PC-3 (cell line): ENCODE measurements at regions not wholly inside any gene's neighbourhood (a gene's known extent, or its start where the extent isn't known, plus 50 kb on each side); places are given as distances from the start of the nearest gene placed in this dataset.

Experiments used
- ATAC-seq: fragments of 200-7000 bp; cut with Tn5 transposase; 2 replicates; pipeline ENCODE4 v1.9.1; 2020; ENCODE audit warnings: mild to moderate bottlenecking, moderate library complexity
- BruUV-seq: library from RNA; stranded (reverse); fragments of 400-500 nt; replicated peaks from 2 replicates; lab custom pipeline; 2021; lab: Mats Ljungman, UMichigan
- CTCF ChIA-PET: fragments of 300-600 bp; sonication (Branson Sonifier 250); formaldehyde crosslinking; loops from one replicate; lab custom pipeline; 2022; ENCODE audit warnings: antibody characterized with exemption; lab: Charles Lee
- POLR2A ChIA-PET: fragments of 300-600 bp; sonication (Branson Sonifier 250); formaldehyde crosslinking; loops from one replicate; lab custom pipeline; 2022; ENCODE audit warnings: antibody characterized with exemption; ENCODE audit not compliant: unreplicated experiment; lab: Charles Lee
- DNase-seq: peaks from one replicate; pipeline ENCODE4 v3.0.0-alpha.2; 2015
- H2AFZ ChIP-seq: fragments of 300-600 bp; sonication (generic); 2 replicates; pipeline ENCODE4 v1.6.0; 2016; ENCODE audit warnings: antibody characterized with exemption, low read length
- H3F3A ChIP-seq: fragments of 300-600 bp; sonication (generic); one replicate; pipeline ENCODE4 v1.6.0; 2017; ENCODE audit warnings: antibody characterized with exemption, low read length, control low read depth, mild to moderate bottlenecking; ENCODE audit not compliant: unreplicated experiment
- H3K27ac ChIP-seq: fragments of 300-600 bp; sonication (generic); 2 replicates; pipeline ENCODE4 v1.5.1; 2016; ENCODE audit warnings: mild to moderate bottlenecking, low read length
- H3K27me3 ChIP-seq: fragments of 300-600 bp; sonication (generic); 2 replicates; pipeline ENCODE4 v1.6.1; 2016; ENCODE audit warnings: low read length, mixed read lengths
- H3K36me3 ChIP-seq: fragments of 300-600 bp; sonication (generic); 2 replicates; pipeline ENCODE4 v1.6.1; 2016; ENCODE audit warnings: low read depth, mixed run types, low read length, mixed read lengths
- H3K4me1 ChIP-seq: fragments of 300-600 bp; sonication (generic); 2 replicates; pipeline ENCODE4 v1.5.1; 2016; ENCODE audit warnings: low read length; ENCODE audit not compliant: insufficient read depth
- H3K4me2 ChIP-seq: fragments of 300-600 bp; sonication (generic); 2 replicates; pipeline ENCODE4 v1.6.0; 2016; ENCODE audit warnings: low read length
- H3K4me3 ChIP-seq: fragments of 300-600 bp; sonication (generic); 2 replicates; pipeline ENCODE4 v1.5.1; 2016; ENCODE audit warnings: mild to moderate bottlenecking, low read length, mixed read lengths
- H3K79me2 ChIP-seq: fragments of 300-600 bp; sonication (generic); 2 replicates; pipeline ENCODE4 v1.6.1; 2017; ENCODE audit warnings: low read length, mixed read lengths
- H3K9ac ChIP-seq: fragments of 300-600 bp; sonication (generic); 2 replicates; pipeline ENCODE4 v1.6.0; 2016; ENCODE audit warnings: mild to moderate bottlenecking, low read length
- H3K9me2 ChIP-seq: fragments of 300-600 bp; sonication (generic); replicated peaks from 2 replicates; pipeline ENCODE4 v1.6.1; 2016; ENCODE audit warnings: mixed run types, low read length, mixed read lengths
- H3K9me3 ChIP-seq: fragments of 300-600 bp; sonication (generic); 2 replicates; pipeline ENCODE4 v1.6.1; 2016; ENCODE audit warnings: low read length, mixed read lengths
- H4K20me1 ChIP-seq: fragments of 300-600 bp; sonication (generic); 2 replicates; pipeline ENCODE4 v1.6.1; 2016; ENCODE audit warnings: low read length, mixed read lengths
- CTCF ChIP-seq: fragments of 300-600 bp; sonication (generic); conservative IDR thresholded peaks from 2 replicates; pipeline ENCODE4 v1.5.1; 2017; ENCODE audit warnings: antibody characterized with exemption, low read depth, mild to moderate bottlenecking, low read length
- EZH2 ChIP-seq: fragments of 300-600 bp; sonication (generic); IDR thresholded peaks from one replicate; pipeline ENCODE4 v1.6.1; 2017; ENCODE audit warnings: antibody characterized with exemption, mild to moderate bottlenecking, low read length; ENCODE audit not compliant: unreplicated experiment
- EZH2phosphoT487 ChIP-seq: fragments of 300-600 bp; sonication (generic); IDR thresholded peaks from 2 replicates; pipeline ENCODE4 v1.6.1; 2018; ENCODE audit warnings: mild to moderate bottlenecking, antibody characterized with exemption, low read length, borderline replicate concordance
- intact Hi-C: fragments of 100-400 bp; cut with micrococcal nuclease; formaldehyde crosslinking; loops from 2 replicates; pipeline ENCODE4 v1.9.0; 2023

- no peaks in the 10 kb centered on the region for H3K27me3 ChIP-seq
- H3K79me2 ChIP-seq, result no peaks in the 10 kb centered on the region
- no peaks in the 10 kb centered on the region for H3K9me3 ChIP-seq
- CTCF ChIA-PET, result no interaction called here
- POLR2A ChIA-PET, result no interaction called here
- ATAC-seq (no peak), DNase-seq (no peak)
- H3F3A ChIP-seq, result no peaks in the 10 kb centered on the region
- H3K9me2 ChIP-seq, result no peaks in the 10 kb centered on the region
- TF ChIP-seq EZH2phosphoT487 (no peak), CTCF (no peak), EZH2 (no peak)
- H3K4me3 ChIP-seq, result no peak overlapping the region
- no peaks in the 10 kb centered on the region for H3K4me1 ChIP-seq
- no peaks in the 10 kb centered on the region for H4K20me1 ChIP-seq
- no TSS peak for BruUV-seq
- intact Hi-C loops, result no loop called here
- no peak overlapping the region for H2AFZ ChIP-seq
- H3K36me3 ChIP-seq, result no peaks in the 10 kb centered on the region
- H3K9ac ChIP-seq, result no peak overlapping the region
- no peak overlapping the region for H3K27ac ChIP-seq
- no peak overlapping the region for H3K4me2 ChIP-seq
These were observed 718.6 kb downstream of the AMY1C start for GRCh38 chr1:104468282-104468681.

DNA sequence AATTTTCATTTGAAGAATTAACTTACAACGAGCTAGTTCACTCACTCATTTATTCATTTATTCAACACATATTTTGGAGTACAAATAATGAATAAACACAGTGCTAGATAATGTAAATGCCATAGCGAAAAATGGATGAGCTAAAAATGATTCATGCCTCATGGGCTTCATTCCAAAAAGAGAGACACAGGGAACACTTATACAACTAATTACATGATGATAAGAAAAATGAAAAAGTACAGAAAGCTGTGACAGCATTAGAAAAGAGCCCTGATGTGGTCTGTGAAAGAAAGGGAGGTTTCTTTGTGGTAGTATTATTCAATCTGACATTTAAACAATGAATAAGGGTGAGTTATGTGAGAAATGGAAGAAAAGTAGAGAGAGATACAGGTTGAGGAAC, 726.4 kb downstream of the AMY1C start:
- H3K9ac ChIP-seq, result no peak overlapping the region
- peaks cover 14% of the 10 kb centered on the region for H3K27me3 ChIP-seq
- H2AFZ ChIP-seq, result no peak overlapping the region
- intact Hi-C loops, result no loop called here
- H3F3A ChIP-seq, result no peaks in the 10 kb centered on the region
- H4K20me1 ChIP-seq, result no peaks in the 10 kb centered on the region
- CTCF ChIA-PET, result no interaction called here
- H3K4me3 ChIP-seq, result no peak overlapping the region
- H3K79me2 ChIP-seq, result no peaks in the 10 kb centered on the region
- H3K9me2 ChIP-seq, result no peaks in the 10 kb centered on the region
- POLR2A ChIA-PET, result no interaction called here
- no TSS peak for BruUV-seq
- no peaks in the 10 kb centered on the region for H3K9me3 ChIP-seq
- H3K4me1 ChIP-seq, result no peaks in the 10 kb centered on the region
- TF ChIP-seq EZH2phosphoT487, result no peak
- TF ChIP-seq CTCF, result no peak
- TF ChIP-seq EZH2, result no peak
- H3K4me2 ChIP-seq, result no peak overlapping the region
- H3K27ac ChIP-seq, result no peak overlapping the region
- ATAC-seq (no peak), DNase-seq (no peak)
- H3K36me3 ChIP-seq, result no peaks in the 10 kb centered on the region

DNA sequence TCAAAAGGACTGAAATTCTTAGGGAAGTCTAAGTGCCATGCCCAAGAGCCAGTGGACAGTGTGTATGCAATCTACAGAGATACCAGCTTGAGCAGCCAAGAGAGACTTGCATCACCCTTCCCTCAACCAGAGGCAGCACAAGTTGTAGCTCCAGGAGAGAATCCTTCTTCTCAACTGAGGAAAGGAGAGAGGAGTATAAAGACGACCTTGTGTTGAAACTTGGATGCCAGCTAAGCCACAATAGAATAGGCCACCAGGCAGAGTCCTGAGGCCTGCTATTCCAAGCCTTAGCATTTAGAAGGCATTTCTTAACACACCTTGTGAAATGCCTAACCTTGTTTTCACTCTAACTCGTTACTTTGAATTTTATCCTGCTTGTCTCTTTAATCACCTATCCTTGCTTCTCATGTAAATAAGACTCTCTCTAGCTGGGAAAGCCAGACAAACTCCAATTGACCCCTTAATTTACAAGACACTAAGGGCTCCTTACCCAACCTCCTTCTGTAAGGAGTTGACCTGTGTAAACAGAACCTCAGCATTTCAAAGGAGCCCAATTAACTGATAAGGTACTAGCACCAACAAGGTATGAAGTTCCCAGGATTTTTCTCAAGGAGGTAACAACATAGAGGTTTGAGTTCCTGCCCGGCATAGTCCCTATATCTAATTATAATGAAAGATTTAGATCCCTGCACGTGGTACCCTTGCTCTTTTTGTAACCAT, 738.8 kb downstream of the AMY1C start:
- no peaks in the 10 kb centered on the region for H3K27me3 ChIP-seq
- H2AFZ ChIP-seq, result no peak overlapping the region
- H3K4me2 ChIP-seq, result no peak overlapping the region
- H3K27ac ChIP-seq, result no peak overlapping the region
- H4K20me1 ChIP-seq, result no peaks in the 10 kb centered on the region
- no peak overlapping the region for H3K4me3 ChIP-seq
- H3K9ac ChIP-seq, result no peak overlapping the region
- ATAC-seq (no peak), DNase-seq (no peak)
- no peaks in the 10 kb centered on the region for H3K4me1 ChIP-seq
- no peaks in the 10 kb centered on the region for H3K9me2 ChIP-seq
- TF ChIP-seq CTCF, result no peak
- no peak for TF ChIP-seq EZH2
- no peak for TF ChIP-seq EZH2phosphoT487
- H3K36me3 ChIP-seq, result no peaks in the 10 kb centered on the region
- no peaks in the 10 kb centered on the region for H3K9me3 ChIP-seq
- BruUV-seq, result no TSS peak
- CTCF ChIA-PET, result no interaction called here
- POLR2A ChIA-PET, result no interaction called here
- no peaks in the 10 kb centered on the region for H3K79me2 ChIP-seq
- H3F3A ChIP-seq, result no peaks in the 10 kb centered on the region
- intact Hi-C loops, result no loop called here
